Activated naive CD4-positive, alpha-beta T cell treated with anti-CD3 and anti-CD28 coated beads, Interleukin-2, amount 10 ng/mL, durations not matched to agents 7 days and 5 days (primary cell): ENCODE measurements at regions not wholly inside any gene's neighbourhood (a gene's known extent, or its start where the extent isn't known, plus 50 kb on each side); places are given as distances from the start of the nearest gene placed in this dataset.

Source experiments
- CTCF ChIA-PET: fragments of 350-600 bp; sonication (Branson Sonifier 250); formaldehyde crosslinking; loops from one replicate; lab custom pipeline; 2021; ENCODE audit warnings: antibody characterized with exemption; lab: Charles Lee
- DNase-seq: peaks from one replicate; pipeline ENCODE4 v3.0.0-alpha.2; 2020
- H3K27ac Mint-ChIP-seq: one replicate; pipeline ENCODE4 v1.8.0; 2021; ENCODE audit warnings: mild to moderate bottlenecking, moderate library complexity, mixed read lengths
- H3K27me3 Mint-ChIP-seq: one replicate; pipeline ENCODE4 v1.8.0; 2021; ENCODE audit warnings: mild to moderate bottlenecking, mixed read lengths
- H3K36me3 Mint-ChIP-seq: one replicate; pipeline ENCODE4 v1.8.0; 2021; ENCODE audit warnings: mixed read lengths
- H3K4me1 Mint-ChIP-seq: one replicate; pipeline ENCODE4 v1.8.0; 2021; ENCODE audit warnings: mixed read lengths
- H3K4me3 Mint-ChIP-seq: one replicate; pipeline ENCODE4 v1.8.0; 2021; ENCODE audit warnings: mild to moderate bottlenecking, moderate library complexity, mixed read lengths
- H3K9me3 Mint-ChIP-seq: one replicate; pipeline ENCODE4 v1.8.0; 2021; ENCODE audit warnings: mixed read lengths

DNA sequence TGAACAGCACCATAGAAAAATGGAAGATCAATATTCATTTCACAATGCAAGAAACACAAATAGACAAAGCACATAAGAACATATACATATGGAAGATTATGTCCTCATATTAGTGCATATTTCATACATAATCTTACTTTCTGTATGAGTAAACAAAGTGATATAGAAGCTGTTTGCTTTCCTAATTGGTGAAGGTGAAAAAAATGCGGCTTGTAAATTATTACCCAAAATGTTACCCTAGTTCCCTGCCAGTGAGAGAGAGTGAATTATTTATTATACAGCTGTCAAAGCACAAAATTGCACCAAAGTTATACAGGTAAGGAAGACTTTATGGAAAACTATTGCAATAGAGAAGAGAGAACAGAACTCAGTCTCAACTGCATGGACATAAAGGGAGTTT is 1485.0 kb upstream of the CDH9 start:
- Mint-ChIP-seq H3K9me3 (peaks cover 11% of the 10 kb centered on the region), H3K27ac (no peak overlapping the region), H3K4me1 (no peaks in the 10 kb centered on the region), H3K27me3 (no peaks in the 10 kb centered on the region), H3K4me3 (no peak overlapping the region), H3K36me3 (no peaks in the 10 kb centered on the region)
- CTCF ChIA-PET, result no interaction called here
- no peak for DNase-seq

DNA sequence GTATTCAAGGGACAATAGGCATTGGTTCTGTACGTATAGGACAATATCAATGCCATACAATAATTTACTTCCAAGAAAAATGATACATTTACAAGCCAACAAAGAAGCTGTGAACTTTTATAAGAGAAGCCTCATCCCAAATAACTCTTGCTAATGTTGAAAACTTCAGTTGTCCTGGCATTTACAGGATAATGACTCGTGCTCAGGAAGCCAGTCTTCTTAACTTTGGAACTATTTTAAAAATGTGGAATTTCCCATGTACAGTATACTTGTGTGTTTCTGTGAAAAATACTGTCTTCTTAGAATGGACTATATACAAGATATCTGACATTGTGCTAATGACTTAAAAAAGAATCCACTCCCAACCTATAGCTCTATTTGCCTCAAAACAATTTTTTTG is 1479.3 kb upstream of the CDH9 start:
- H3K36me3 Mint-ChIP-seq, result no peaks in the 10 kb centered on the region
- no peak for DNase-seq
- no peak overlapping the region for H3K27ac Mint-ChIP-seq
- H3K4me1 Mint-ChIP-seq, result no peaks in the 10 kb centered on the region
- no peak overlapping the region for H3K4me3 Mint-ChIP-seq
- H3K27me3 Mint-ChIP-seq, result no peaks in the 10 kb centered on the region
- peaks cover 6% of the 10 kb centered on the region for H3K9me3 Mint-ChIP-seq
- CTCF ChIA-PET, result no interaction called here

DNA sequence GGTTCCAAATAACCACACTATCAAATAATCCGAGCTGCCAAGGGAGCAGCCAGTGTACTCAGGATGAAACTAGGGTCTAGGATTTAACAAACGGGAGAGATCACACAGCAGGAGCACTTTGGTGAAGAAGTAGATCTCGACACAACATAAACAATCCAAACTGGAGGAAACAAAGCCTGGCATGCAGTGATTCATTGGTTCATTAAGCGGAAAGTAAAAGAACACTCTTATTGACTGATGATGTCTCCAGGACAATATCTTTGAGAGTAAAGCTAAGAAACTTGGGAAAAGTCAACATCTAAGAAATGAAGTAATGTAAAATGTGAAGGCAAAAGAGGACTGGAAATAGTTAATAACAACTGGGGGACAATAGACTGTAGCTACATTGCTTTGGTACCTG is 1478.3 kb upstream of the CDH9 start:
- H3K27ac Mint-ChIP-seq, result no peak overlapping the region
- no peak for DNase-seq
- no peaks in the 10 kb centered on the region for H3K4me1 Mint-ChIP-seq
- H3K9me3 Mint-ChIP-seq, result peaks cover 6% of the 10 kb centered on the region
- H3K4me3 Mint-ChIP-seq, result no peak overlapping the region
- H3K36me3 Mint-ChIP-seq, result no peaks in the 10 kb centered on the region
- H3K27me3 Mint-ChIP-seq, result no peaks in the 10 kb centered on the region
- CTCF ChIA-PET, result no interaction called here

DNA sequence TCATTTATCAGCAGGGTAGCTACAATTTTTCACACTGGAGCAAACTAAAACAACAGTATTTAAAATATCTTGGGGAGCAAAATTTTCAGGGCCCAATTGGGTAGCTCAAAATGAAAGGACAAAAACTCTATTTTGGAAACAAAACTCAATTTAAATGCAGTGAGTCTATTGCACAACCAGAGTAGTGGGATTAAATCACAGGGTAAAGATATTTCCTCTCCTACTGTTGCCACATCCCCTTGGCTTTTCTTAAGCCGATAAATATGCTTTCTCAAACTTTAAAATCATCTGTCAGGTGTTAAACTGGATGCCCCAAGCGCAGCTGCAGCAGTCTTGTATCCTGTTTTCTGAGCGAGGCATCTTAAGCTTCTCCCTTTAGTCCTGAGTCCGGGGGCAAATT is 1474.3 kb upstream of the CDH9 start:
- Mint-ChIP-seq H3K27ac (no peak overlapping the region), H3K4me1 (no peaks in the 10 kb centered on the region), H3K36me3 (no peaks in the 10 kb centered on the region), H3K4me3 (no peak overlapping the region), H3K9me3 (no peaks in the 10 kb centered on the region), H3K27me3 (no peaks in the 10 kb centered on the region)
- CTCF ChIA-PET, result no interaction called here
- DNase-seq, result no peak

DNA sequence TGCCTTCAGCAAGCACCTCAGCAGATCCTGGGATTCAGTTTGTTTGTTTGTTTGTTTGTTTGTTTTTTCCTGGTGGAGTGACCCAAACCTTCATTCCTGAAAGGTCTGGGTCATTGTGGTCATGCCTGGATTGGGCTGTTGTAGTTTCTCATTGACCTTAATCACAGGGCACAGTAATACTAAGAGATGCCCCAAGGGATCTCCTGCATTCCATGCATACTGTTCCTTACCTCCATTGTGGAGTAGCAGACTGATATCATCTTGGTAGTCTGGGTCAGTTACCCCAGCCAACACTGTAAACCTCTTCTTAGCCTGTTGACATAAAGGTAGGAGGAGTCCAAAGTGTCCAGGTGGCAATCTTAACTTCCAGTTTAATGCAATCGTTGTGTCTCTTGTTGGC is 1466.7 kb upstream of the CDH9 start:
- Mint-ChIP-seq H3K36me3 (no peaks in the 10 kb centered on the region), H3K4me1 (no peaks in the 10 kb centered on the region), H3K4me3 (no peak overlapping the region), H3K27me3 (no peaks in the 10 kb centered on the region), H3K27ac (no peak overlapping the region), H3K9me3 (peaks cover 14% of the 10 kb centered on the region)
- CTCF ChIA-PET, result no interaction called here
- DNase-seq, result no peak

DNA sequence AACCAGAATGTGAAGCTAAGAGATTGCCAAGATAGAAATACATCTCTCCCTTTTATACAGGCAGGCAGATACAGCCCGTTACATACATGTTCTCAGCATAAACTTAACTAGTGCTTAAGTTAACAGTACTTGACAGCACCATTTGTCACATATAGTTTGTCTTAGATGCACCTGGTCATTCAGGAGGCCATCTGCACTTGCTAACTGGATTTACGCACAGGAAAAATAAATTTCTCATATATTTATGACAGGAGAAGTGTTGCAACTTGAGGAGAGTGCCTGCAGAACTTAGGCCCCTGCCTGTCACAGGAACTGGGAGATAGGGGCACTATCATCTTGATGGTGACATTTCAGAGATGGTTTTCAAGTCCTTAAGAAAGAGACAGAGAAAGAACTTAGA is 1462.1 kb upstream of the CDH9 start:
- H3K27ac Mint-ChIP-seq, result no peak overlapping the region
- no peak overlapping the region for H3K4me3 Mint-ChIP-seq
- peaks cover 8% of the 10 kb centered on the region for H3K9me3 Mint-ChIP-seq
- no peaks in the 10 kb centered on the region for H3K36me3 Mint-ChIP-seq
- no peak for DNase-seq
- CTCF ChIA-PET, result no interaction called here
- no peaks in the 10 kb centered on the region for H3K4me1 Mint-ChIP-seq
- H3K27me3 Mint-ChIP-seq, result no peaks in the 10 kb centered on the region

DNA sequence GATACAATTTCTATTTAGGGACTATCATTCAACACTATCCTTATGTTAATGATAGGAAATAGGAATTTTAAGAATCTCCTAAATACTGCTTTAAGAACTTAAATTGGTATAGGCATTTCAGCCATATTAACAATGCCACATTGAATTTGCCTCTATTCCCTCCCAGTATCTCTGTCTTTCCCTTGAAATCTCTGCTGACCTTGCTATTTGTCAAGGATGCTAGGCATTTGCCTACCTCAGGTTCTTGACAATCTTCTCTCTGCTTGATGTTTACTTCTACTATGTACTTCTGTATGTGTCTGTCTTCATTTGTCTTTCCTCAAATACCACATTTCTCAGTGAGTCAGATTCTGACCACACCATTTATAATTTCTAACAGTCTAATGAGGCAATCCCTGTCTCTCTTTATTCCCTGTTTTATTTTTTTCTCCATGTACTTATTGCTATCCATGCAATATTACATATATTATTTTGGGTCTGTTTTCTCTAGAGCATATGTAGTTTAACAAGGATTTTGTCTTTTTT is 1461.4 kb upstream of the CDH9 start:
- H3K27ac Mint-ChIP-seq, result no peak overlapping the region
- peaks cover 3% of the 10 kb centered on the region for H3K9me3 Mint-ChIP-seq
- DNase-seq, result no peak
- no peaks in the 10 kb centered on the region for H3K36me3 Mint-ChIP-seq
- no peak overlapping the region for H3K4me3 Mint-ChIP-seq
- H3K27me3 Mint-ChIP-seq, result no peaks in the 10 kb centered on the region
- H3K4me1 Mint-ChIP-seq, result no peaks in the 10 kb centered on the region
- CTCF ChIA-PET, result no interaction called here

DNA sequence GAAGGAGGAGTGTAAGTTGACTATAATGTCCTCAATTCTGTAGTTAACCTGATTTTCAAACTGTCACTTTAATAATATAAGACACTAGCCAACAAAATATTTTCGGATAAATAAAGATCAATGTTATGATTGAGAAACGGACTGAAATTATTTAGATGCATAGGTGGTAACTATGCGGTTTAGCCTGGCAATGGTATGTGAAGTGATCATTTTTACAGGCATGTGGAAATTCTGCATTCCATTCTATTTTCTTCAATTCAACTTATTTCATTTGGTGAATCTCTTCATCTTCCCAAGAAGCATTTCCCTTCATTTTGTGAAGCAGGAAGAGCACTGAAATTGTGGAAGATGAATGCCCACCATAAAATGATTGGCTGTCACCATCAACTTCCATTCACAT is 1457.5 kb upstream of the CDH9 start:
- no peaks in the 10 kb centered on the region for H3K4me1 Mint-ChIP-seq
- CTCF ChIA-PET, result no interaction called here
- H3K9me3 Mint-ChIP-seq, result peaks cover 6% of the 10 kb centered on the region
- DNase-seq, result no peak
- H3K27ac Mint-ChIP-seq, result no peak overlapping the region
- H3K36me3 Mint-ChIP-seq, result no peaks in the 10 kb centered on the region
- no peaks in the 10 kb centered on the region for H3K27me3 Mint-ChIP-seq
- no peak overlapping the region for H3K4me3 Mint-ChIP-seq

DNA sequence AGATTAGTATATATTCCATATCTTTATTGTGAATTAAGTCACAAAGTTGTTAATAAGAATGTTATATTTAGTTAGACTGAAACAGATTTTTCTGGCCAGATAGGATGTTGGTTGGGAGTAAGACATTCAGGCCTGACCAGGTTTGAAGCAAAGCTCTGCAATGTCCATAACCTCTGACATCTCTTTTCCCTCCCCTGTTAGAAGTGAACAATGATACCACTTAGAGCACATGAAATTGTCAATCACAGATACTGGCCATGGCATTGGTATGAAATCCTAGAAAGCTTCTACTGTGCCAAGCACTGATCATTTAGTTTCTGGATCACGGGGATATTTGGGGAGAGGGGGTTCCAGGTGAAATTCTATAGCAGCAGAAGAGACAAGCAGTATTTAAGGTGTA is 1455.1 kb upstream of the CDH9 start:
- Mint-ChIP-seq H3K9me3 (peaks cover 17% of the 10 kb centered on the region), H3K27ac (no peak overlapping the region), H3K4me1 (no peaks in the 10 kb centered on the region), H3K27me3 (no peaks in the 10 kb centered on the region), H3K4me3 (no peak overlapping the region), H3K36me3 (no peaks in the 10 kb centered on the region)
- no peak for DNase-seq
- CTCF ChIA-PET, result no interaction called here

DNA sequence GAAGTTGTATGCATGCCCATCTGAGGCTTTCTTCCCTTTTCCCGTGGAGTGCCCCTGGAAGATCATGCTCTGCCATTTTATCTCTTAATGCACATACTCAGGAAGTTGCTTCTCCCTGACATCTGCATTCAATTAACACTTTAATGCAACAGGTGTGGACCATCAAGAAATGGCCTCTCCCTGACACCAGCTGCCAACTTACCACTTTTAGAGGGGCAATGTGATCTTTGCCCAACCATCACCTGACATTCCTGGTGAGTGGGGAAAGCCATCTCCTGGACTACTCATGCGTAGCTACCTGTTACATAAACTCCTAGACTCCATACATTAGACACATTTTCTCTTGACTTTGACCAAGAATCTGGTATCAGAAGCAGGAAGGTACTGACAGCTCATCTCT is 1450.4 kb upstream of the CDH9 start:
- no peak for DNase-seq
- Mint-ChIP-seq H3K4me3 (no peak overlapping the region), H3K27me3 (no peaks in the 10 kb centered on the region), H3K36me3 (no peaks in the 10 kb centered on the region), H3K4me1 (no peaks in the 10 kb centered on the region), H3K27ac (no peak overlapping the region), H3K9me3 (peaks cover 21% of the 10 kb centered on the region)
- CTCF ChIA-PET, result no interaction called here

DNA sequence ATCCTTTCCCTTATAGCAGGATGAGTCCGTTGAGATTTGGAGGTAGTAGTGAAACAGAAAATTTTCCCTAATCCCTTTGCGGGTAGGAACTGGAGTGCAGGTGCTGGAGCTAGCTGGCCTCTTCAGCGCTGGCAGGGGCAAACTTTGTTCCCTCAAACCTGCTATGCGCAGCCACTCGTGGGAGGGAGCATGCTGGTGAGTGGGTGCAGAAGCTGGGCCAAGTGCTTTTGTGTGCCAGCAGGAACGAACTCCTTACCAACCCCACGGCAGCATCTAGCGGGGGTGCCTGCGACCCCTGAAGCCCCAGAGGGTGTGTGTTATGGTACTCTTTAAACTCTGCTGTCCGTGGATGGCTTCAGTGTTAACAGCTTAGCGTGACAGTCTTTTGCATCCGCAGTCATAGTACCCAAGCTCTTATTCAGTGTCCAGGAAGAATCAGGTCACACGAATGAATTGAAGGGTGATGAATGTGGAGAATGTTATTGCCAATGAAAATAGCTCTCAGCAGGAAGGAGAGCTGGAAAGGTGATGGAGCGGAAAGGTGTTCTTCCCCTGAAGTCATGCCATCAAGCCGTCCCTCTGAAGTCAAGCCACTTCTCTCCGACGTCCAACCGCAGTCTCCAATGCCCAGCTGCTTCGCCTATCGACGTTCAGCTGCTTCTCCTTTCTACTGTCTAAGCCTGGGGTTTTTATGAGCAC is 1445.1 kb upstream of the CDH9 start:
- Mint-ChIP-seq H3K9me3 (peaks cover 6% of the 10 kb centered on the region), H3K27me3 (no peaks in the 10 kb centered on the region), H3K36me3 (no peaks in the 10 kb centered on the region)

DNA sequence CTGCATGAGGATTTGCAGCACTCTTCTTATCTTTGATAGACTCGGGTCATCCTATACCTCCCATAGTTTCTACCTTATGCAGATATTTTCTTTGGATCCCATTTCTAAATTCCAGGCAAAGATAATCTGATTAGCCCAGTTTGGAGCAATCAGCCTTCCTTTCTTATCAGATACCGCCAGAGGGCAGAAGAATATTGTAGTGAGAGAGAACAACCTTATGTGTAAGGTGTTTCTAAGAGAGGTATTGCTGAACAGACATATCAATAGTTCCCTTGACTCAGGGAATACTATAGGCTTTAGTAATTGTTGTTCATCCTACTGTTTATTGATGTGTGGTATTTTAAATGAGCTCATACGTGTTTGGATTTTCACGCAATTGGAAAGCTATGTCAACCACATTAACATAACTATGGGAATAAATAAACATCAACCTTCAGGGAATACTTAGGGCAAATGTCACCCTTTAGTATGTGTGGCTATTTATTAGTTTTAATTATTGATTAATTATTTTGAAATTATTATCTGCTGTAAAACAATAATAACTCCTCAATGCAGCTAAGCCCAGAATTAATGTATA is 1435.2 kb upstream of the CDH9 start:
- no peak overlapping the region for H3K4me3 Mint-ChIP-seq
- DNase-seq, result no peak
- CTCF ChIA-PET, result no interaction called here
- H3K4me1 Mint-ChIP-seq, result no peaks in the 10 kb centered on the region
- peaks cover 5% of the 10 kb centered on the region for H3K9me3 Mint-ChIP-seq
- H3K27me3 Mint-ChIP-seq, result no peaks in the 10 kb centered on the region
- no peak overlapping the region for H3K27ac Mint-ChIP-seq
- no peaks in the 10 kb centered on the region for H3K36me3 Mint-ChIP-seq

More for the DNA sequence above, 1445.1 kb upstream of the CDH9 start:
- CTCF ChIA-PET, result no interaction called here
- H3K4me1 Mint-ChIP-seq, result no peaks in the 10 kb centered on the region
- no peak for DNase-seq
- H3K4me3 Mint-ChIP-seq, result no peak overlapping the region
- H3K27ac Mint-ChIP-seq, result no peak overlapping the region

DNA sequence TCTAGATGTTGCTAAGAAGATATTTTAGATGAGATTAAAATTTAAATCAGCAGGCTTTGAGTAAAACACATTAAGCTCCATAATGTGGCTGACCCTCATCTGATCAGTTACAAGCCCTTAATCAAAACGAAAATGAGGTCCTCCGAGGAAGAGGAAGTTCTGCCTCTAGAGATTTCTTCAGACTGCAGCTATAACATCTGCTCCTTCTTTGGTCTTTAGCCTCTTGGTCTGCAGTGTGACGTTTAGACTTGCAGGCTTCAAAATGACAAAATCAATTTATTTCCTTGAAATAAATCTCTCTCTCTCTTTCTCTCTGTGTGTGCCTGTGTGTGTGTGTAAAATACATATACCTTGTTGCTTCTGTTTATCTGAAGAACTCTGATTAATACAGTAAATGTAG is 1429.8 kb upstream of the CDH9 start:
- Mint-ChIP-seq H3K36me3 (no peaks in the 10 kb centered on the region), H3K4me3 (no peak overlapping the region), H3K9me3 (peaks cover 12% of the 10 kb centered on the region), H3K27me3 (no peaks in the 10 kb centered on the region), H3K27ac (no peak overlapping the region), H3K4me1 (no peaks in the 10 kb centered on the region)
- DNase-seq, result no peak
- CTCF ChIA-PET, result no interaction called here

DNA sequence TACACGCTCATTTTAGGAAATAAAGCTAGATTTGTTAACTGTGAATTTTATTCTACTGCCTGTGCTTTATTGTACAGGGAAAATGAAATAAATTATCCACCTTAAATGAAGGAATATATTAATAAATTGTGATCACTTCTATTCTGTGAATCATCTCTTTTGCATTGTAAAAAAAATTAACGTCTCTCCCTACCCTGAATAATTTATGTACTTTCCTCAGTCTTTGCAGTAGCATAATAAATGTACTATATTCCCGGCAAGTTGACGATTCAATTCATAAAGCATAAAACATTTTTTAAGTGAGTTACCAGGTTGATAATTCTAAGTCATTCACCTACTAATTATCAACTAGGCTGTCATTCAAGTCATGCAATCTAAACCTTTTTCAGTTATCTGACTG is 1425.3 kb upstream of the CDH9 start:
- H3K9me3 Mint-ChIP-seq, result peaks cover 9% of the 10 kb centered on the region
- no peaks in the 10 kb centered on the region for H3K27me3 Mint-ChIP-seq
- CTCF ChIA-PET, result no interaction called here
- no peaks in the 10 kb centered on the region for H3K4me1 Mint-ChIP-seq
- H3K36me3 Mint-ChIP-seq, result no peaks in the 10 kb centered on the region
- H3K4me3 Mint-ChIP-seq, result no peak overlapping the region
- H3K27ac Mint-ChIP-seq, result no peak overlapping the region
- DNase-seq, result no peak

DNA sequence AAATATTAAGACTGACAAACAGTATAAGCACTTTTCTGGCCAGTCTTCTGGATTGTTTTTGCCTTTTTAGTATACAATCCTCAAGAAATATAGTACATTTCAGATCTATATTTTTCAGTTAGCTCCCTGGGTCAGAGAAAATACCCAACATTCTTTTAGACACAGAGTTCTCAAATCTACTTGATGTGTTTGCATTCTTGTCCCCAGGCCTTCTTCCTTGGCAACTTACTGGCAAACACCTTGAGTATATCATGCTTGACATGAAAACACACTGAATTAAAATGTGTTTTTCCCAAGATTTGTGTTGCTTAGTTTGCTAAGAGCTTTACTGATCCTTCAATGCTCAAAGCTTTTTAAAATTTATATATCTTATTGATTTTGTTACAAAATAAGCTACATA is 1413.1 kb upstream of the CDH9 start:
- no peak for DNase-seq
- CTCF ChIA-PET, result no interaction called here
- H3K4me1 Mint-ChIP-seq, result no peaks in the 10 kb centered on the region
- H3K27me3 Mint-ChIP-seq, result no peaks in the 10 kb centered on the region
- no peaks in the 10 kb centered on the region for H3K36me3 Mint-ChIP-seq
- H3K27ac Mint-ChIP-seq, result no peak overlapping the region
- H3K4me3 Mint-ChIP-seq, result no peak overlapping the region
- H3K9me3 Mint-ChIP-seq, result peaks cover 12% of the 10 kb centered on the region
